ENCODE measurements at regions not wholly inside any gene's neighbourhood (a gene's known extent, or its start where the extent isn't known, plus 50 kb on each side); places are given as distances from the start of the nearest gene placed in this dataset.

DNA sequence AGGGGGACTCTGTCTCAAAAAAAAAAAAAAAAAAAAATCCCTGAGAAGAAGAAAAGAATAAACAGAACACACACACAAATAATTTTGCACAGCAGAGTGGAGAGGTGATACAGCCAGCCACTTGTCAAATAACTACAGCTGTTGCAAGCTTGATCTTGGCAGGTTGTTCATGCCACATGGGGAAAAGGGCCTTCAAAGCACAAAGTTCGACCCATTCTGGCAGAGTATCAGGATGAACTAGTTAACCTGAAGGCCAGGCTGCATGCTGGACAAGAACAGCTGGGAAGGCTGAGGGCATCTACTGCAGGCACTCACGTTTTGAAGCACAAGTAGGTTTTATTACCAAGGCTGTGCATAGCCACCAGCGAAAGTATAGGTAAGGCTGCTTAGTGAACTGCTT lies 104.1 kb downstream of the KCTD15 start:
- no peak for DNase-seq (ENCODE audit: low read depth)

- DNase-seq (ENCODE audit: low read depth): no peak
Measured at GRCh38 chr19:33902395-33902794, 105.7 kb downstream of the KCTD15 start.

- no peak for DNase-seq (ENCODE audit: low read depth)
Measured at GRCh38 chr19:33902802-33903488, 106.3 kb downstream of the KCTD15 start.

DNA sequence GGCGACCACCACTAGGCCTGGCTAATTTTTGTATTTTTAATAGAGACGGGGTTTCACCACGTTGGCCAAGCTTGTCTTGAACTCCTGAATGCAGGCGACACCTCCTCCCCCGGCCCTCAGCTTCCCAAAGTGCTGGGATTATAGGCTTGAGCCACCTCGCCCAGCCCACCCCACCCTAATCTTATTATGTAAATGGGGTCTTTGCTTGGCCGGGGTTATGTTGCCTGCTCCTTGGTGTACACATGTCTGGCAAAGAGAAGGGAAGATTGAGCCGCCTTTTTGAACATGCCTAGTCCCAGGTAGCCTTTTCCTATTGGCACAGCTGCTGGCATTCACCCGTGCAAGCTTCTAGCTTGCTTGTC lies 106.8 kb downstream of the KCTD15 start:
- DNase-seq (ENCODE audit: low read depth): no peak

- DNase-seq (ENCODE audit: low read depth): peak; percentile 8
Measured at GRCh38 chr19:33904681-33905080, 108.0 kb downstream of the KCTD15 start.

- no peak for DNase-seq (ENCODE audit: low read depth)
Measured at GRCh38 chr19:33905473-33905936, 108.8 kb downstream of the KCTD15 start.

- DNase-seq (ENCODE audit: low read depth): no peak
Measured at GRCh38 chr19:33905937-33906577, 109.4 kb downstream of the KCTD15 start.

DNA sequence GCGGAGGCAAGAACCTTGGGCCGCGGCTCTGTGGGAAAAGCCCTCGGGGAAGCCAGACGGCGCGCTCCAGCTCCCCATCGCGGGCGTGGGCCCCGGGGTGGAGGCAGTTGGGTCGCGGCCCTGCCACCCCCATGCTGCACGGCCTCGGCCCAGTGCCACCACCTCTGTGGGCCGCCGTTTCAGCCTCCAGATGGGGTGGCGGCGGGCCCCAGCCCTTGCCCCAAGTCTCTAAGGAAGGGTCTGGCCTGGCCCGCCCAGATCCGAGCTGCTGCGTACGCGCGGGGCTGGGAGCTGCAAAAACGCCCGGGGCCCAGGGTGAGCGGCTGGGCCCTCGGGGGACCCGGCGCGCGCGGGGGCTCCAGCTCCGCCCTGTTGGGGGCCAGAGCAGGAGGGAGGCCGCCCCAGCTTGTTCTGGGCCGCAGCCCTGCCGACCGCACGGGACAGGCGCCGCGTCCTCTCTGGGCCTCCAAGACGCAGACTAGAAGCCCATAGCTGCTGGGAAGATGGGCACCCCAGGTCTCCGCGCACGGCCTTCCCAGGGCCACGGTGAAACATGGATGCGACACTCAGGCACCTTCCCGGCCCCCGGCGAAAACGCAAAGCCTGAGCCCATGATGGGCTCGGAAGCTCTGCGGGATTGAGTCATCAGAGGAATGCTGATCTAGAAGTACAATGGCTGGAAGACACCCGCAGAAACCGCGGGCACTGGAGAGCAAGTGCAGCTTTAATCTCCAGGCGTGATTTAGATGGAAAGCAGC lies 110.1 kb downstream of the KCTD15 start:
- DNase-seq (ENCODE audit: low read depth): peak; percentile 52

DNA sequence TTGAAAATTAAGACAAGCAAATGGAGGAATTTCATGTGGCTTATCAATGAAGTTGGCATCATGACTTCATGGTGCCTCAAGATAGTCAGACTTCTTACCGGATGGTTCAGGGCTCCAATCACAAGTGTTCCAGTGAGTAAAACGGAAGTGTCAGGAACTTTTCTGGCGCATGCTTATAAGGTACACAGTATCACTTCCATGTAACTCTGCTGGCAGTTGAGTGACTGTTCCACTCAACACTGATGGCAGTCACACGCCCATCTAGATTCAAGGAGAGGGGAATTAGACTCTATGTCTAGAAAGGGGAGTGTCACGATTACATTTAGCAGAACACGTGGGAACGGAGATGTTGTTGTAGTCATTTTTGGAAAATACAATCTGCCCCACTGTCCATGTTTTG lies 114.3 kb downstream of the KCTD15 start:
- no peak for DNase-seq (ENCODE audit: low read depth)

GRCh38 chr19:33914599-33914998 lies 117.9 kb downstream of the KCTD15 start:
- no peak for DNase-seq (ENCODE audit: low read depth)

DNA sequence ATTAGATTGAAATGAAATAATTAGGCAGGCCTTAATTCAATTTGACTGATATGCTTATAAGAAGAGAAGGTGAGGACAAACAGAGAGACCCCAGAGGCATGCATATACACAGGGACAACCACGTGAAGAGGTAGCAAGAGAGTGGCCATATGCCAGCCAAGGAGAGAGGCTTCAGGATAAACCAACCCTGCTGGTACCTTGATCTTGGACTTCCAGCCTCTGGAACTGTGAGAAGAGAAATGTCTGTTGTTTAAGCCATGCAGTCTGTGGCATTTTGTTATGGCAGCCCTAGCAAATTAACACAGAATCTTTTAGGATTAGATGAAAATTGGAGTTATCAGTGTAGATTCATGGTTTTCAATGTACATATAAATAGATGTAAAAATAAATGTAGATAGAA lies 120.1 kb downstream of the KCTD15 start:
- no peak for DNase-seq (ENCODE audit: low read depth)

GRCh38 chr19:33919291-33919690 lies 122.6 kb downstream of the KCTD15 start:
- no peak for DNase-seq (ENCODE audit: low read depth)

DNA sequence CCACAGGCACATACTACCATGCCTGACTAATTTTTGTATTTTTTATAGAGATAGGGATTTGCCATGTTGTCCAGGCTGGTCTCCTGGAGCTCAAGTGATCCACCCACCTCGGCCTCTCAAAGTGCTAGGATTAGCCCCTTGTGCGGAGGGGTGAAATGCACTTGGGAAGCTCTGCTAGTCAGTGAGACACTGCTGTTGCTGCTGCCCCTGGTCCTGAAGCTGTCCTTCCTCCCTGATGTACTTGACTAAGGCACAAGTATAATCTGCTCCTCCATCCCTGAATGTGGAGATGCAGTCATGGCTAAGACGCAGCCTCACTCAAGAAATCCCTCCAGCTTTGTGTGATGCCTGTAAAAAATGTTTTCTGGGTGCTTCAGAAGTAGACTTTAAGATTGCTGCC lies 124.5 kb downstream of the KCTD15 start:
- no peak for DNase-seq (ENCODE audit: low read depth)

DNA sequence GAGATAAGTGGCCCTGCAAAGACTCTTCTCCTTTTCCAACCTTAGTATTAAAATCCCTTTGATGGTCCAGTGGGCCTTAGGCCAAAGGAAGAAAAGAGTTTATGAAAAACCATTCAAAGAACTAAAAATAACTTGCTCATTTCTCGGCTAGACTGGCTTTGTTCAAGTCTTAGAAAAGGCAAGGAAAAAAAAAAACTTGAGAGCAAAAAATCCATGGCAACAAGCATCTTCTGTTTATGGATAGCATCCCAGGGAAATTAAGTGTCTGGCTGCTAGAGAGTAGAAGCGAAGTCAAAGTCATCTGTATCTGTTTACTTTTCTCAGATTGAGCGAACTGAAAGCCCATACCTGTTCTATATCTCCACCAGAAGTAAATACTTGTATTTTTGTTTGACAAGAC lies 129.6 kb downstream of the KCTD15 start:
- no peak for DNase-seq (ENCODE audit: low read depth)

DNA sequence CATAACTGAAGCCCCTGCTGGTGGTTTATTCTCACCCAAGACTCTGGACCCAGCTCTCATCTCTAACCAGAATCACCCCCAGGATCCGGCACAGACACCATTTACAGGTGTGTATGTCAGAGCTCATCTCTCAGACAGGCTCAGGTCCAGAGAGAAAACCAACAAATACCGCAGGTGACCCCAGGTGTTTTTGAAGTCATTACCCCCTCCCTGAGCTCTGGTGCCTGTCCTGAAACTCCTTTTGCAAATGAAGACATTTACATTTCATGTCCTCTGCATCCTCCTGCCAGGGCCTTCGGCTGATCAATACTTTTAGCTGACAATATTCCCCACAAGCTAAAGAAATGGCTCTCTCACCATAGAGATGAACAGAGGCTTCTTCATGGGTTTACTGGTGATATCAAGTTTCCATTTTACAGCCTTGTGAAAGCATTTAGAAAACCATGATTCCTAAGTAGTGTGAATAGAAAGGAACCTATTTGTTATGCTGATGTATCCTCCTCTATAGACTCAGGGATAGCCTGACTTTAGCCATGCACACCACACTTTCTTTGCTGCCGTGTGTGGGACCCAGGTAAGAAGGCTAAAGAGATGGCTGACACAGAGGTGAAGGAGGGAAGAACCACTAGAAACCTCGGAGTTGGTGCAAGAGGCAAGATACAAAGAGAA lies 131.3 kb downstream of the KCTD15 start:
- no peak for DNase-seq (ENCODE audit: low read depth)

DNA sequence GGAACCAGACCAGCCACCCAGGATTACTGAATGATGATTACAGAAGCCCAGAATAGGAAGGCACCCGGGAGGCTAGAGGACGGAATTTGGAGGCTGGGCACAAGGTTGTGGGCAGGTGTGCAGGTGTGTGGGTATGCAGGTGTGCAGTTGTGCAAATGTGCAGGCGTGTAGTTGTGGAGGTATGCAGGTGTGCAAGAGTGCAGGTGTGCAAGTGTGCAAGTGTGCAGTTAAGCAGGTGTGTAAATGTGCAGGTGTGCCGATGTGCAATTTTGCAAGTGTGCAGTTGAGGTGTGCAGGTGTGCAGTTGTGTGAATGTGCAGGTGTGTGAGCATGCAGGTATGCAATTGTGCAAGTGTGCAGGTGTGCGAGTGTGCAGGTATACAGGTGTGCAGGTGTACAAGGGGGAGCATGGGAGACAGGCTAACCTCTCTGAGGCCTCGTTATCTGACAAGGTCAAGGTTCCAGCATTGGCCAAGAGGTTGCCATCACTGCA lies 131.8 kb downstream of the KCTD15 start:
- DNase-seq (ENCODE audit: low read depth): no peak

DNA sequence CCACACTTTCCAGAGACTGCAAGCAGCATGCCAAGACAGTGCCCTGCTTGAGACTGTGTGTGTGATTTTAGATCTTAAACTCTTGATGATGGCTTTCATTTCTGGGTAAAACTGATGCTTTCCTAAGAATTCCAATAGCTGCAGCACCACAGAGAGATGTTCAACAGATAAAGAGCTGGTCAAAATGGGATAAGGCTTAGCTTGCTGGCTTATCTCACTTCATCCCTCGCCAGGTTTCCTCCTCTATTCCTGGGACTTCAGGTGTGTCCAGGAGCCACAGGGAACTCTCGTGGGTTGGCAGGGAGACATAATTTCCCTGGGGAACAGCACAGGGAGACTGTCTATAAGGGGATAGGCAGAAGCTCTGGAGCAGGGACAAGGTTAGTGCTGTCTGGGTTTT lies 137.3 kb downstream of the KCTD15 start:
- no peak for DNase-seq (ENCODE audit: low read depth)

DNA sequence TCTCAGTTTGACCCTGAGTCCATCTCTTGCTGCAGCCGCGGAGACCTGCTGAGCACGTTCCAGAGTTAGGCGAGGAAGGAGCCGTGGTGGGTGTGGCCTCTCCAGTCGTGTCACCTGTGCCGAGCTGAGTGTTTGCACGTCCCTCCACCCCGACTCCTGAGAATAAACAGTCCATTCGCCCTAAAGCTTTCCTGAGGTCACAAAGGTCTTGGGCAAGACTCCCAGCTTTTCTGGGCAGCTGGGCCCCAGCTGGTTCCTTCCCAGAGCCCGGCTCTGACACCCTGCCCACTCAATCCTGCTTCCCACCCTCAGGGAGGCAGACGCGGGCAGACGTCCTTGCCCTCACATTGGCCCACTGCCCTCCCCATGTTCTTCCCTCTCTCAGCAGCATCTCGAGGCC lies 142.2 kb downstream of the KCTD15 start:
- no peak for DNase-seq (ENCODE audit: low read depth)

GRCh38 chr19:33941133-33941532 lies 144.5 kb downstream of the KCTD15 start:
- no peak for DNase-seq (ENCODE audit: low read depth)

- no peak for DNase-seq (ENCODE audit: low read depth)
Measured at GRCh38 chr19:33946535-33947264, 150.0 kb downstream of the KCTD15 start.

GRCh38 chr19:33947265-33947964 lies 150.7 kb downstream of the KCTD15 start:
- peak; percentile 6 for DNase-seq (ENCODE audit: low read depth)

Measured in ELR (cell line).